ENCODE measurements at regions not wholly inside any gene's neighbourhood (a gene's known extent, or its start where the extent isn't known, plus 50 kb on each side); places are given as distances from the start of the nearest gene placed in this dataset.
"Not testable (repeated sequence)": the region's sequence is repeated elsewhere in the genome, so short reads cannot be mapped to it uniquely, and the experiment has no call there.

GRCh38 chr2:76697439-76697838, 824.7 kb downstream of the LRRTM4 start:
- intact Hi-C loops (cut with DNase I); DNase-seq (ENCODE audit: low spot score): not testable (repeated sequence)

DNA sequence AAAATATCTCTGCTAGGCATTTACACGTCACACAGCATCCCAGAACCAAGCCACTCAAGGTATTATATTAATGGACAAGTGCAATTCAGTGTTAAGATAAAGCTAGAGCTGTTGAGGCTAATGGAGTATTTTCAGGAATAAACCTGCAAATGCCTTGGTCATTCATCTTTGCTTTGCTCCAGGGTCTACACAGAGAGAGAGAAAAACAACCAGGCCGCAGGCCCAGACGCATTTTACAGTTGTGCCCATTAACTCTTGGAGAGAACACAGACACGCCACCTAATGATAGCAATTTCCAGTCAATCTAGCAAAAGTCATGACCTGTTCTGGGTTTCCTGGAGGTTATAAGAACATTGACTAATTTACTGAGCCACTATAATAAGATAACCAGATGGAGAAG, 829.3 kb downstream of the LRRTM4 start:
- DNase-seq (ENCODE audit: low spot score): no peak
- intact Hi-C loops (cut with DNase I): no loop called here

- intact Hi-C loops (cut with DNase I): no loop called here
- no peak for DNase-seq (ENCODE audit: low spot score)
These were observed 833.4 kb downstream of the LRRTM4 start for GRCh38 chr2:76688732-76689131.

- intact Hi-C loops (cut with DNase I): no loop called here
These were observed 834.3 kb downstream of the LRRTM4 start for GRCh38 chr2:76687923-76688322.

GRCh38 chr2:76684756-76685155, 837.4 kb downstream of the LRRTM4 start:
- intact Hi-C loops (cut with DNase I): no loop called here
- no peak for DNase-seq (ENCODE audit: low spot score)

More at GRCh38 chr2:76687923-76688322, 834.3 kb downstream of the LRRTM4 start:
- DNase-seq (ENCODE audit: low spot score): no peak

DNA sequence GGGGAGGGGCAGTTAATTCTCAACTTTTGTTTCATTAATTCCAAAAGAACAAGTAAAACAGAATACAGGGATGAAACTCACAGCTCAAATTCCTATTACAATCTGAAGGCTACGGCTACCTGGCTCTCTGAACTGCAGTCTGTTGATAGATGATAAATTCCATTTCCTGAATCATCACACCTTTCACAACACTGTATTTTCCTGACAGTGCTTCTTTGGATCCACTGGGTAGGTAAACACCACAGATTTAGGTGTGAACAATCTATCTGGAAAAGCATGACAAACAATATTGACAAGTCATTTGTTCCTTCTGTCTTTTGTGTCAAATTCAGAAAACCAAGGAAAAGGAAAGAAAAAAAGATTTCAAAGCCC, 843.2 kb downstream of the LRRTM4 start:
- intact Hi-C loops (cut with DNase I): no loop called here
- DNase-seq (ENCODE audit: low spot score): no peak

GRCh38 chr2:76678383-76679024, 843.7 kb downstream of the LRRTM4 start:
- intact Hi-C loops (cut with DNase I): no loop called here
- DNase-seq (ENCODE audit: low spot score): no peak

DNA sequence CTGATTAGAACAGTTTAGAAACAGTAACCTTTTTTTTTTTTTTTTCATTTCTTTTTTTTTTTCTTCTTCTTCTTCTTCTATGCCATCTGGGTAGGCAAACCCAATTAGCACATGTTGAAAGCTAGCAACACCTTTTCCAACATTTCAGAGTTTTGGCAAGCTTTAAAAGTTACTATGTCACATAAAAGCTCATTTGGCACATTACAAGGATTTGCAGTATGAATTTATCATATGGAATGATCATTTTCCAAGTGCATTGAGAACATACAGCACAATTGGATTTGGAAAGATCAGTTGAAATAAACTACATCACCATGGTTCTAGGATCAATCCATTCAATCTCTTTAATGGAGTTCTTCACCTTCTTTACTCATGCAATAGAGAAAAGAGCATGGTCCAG, 847.0 kb downstream of the LRRTM4 start:
- no peak for DNase-seq (ENCODE audit: low spot score)
- intact Hi-C loops (cut with DNase I): no loop called here

- DNase-seq (ENCODE audit: low spot score): no peak
- intact Hi-C loops (cut with DNase I): no loop called here
These were observed 849.4 kb downstream of the LRRTM4 start for GRCh38 chr2:76672798-76673197.

DNA sequence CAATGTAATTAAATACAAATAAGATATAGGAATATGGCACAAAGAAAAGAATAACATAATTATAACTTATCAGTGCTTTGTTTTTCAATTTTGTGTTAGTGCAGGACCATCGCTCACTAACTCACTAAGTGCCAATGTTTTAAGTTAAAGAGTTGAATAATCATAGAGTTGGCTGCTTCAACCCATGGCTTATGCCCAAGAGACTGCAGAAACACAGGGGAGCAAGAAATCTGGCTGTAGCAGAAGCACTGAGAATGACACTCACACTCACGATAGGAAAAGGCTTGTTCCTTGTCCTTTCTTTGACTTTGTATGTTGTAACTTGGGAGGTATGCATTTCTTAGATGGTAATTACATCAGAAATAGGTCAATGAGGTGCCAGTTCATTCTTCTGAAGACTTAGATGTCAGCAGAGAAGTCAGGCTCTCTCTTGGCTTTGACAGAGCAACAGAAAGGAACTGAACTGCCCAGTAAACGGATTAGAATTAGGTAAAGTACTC, 852.2 kb downstream of the LRRTM4 start:
- DNase-seq (ENCODE audit: low spot score): no peak
- intact Hi-C loops (cut with DNase I): no loop called here

DNA sequence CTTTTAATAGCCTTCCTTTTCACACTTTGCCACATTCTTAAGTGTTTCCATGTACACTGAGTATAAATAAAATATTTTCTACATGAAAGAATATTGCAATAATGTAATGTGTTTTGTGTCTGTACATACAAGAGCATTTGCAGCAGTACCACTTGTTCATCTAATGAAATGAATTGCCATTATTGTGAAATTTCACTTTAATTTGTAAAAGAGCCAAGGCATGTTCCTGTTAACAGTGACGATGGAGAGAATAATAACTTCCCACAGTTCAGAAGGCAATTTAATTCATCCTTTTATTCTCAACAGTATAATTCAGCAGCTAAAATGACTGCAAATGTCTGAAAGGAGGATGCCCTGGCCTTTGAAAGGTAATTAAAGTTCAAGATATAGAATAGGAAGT, 853.9 kb downstream of the LRRTM4 start:
- intact Hi-C loops (cut with DNase I): no loop called here
- no peak for DNase-seq (ENCODE audit: low spot score)

DNA sequence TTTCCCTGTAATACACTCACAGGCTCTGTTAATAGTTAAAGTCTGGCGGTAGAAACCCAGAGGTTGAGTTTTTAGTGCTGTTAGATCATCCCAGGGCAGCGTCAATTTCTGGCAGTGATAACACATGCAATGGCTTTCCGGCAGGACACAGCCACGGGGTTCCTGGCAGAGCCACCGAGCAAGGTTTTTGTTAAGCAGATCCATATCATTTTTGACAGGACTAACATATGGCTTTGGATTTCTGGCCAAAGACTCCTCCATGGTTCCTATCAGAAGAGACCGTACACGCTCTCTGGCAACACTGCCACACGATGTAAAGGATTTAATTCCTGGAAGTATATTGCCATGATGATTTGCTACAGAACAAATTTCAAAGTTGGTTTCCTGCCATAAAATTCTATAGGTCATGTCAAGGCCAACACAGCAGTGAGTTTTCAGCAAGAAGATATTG, 854.3 kb downstream of the LRRTM4 start:
- intact Hi-C loops (cut with DNase I): no loop called here

GRCh38 chr2:76642129-76642528, 880.0 kb downstream of the LRRTM4 start:
- intact Hi-C loops (cut with DNase I): no loop called here
- no peak for DNase-seq (ENCODE audit: low spot score)

More for the DNA sequence above, 854.3 kb downstream of the LRRTM4 start:
- no peak for DNase-seq (ENCODE audit: low spot score)

DNA sequence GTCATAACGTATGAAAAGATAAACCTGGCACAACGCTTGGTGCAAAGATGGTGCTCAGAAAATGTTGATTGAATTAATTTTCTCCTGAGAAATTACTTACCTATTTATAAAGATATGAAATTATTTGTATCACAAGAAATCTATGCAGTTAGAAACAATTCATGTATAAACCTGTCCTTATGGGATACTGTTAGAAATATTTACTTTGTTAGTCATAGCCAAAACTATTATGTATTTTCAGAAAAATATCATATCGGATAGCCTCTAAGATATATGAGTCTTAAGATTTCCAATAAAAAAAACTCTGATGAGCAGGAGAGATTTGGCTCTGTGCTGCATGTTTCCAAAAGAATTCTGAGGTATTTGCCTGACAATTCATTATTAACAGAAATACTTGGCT, 880.7 kb downstream of the LRRTM4 start:
- intact Hi-C loops (cut with DNase I): no loop called here
- no peak for DNase-seq (ENCODE audit: low spot score)

GRCh38 chr2:76640905-76641304, 881.3 kb downstream of the LRRTM4 start:
- peak; percentile 78 for DNase-seq (ENCODE audit: low spot score)
- intact Hi-C loops (cut with DNase I): no loop called here

DNA sequence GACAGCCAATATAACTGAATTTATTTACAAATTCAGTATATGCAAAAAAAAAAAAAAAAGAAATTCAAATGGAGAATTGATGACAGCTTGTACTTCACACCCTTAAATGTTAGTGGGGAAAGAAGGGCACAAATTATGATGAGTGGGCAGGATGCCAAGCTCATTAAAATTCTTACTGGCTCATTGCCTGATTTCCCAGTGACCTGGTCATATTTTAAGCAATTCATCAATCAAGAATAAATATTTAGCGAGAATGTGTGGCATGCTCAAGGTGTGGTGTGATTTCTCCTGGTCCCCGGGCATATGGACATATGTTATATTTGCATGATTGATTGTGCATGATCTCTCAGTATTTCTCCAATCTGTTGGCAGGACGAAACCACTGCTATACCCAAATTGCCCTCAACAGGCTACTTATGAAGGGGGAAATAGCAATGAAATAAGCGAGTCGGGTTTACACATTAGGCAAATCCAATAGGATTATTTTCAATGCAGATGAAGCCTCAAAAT, 883.0 kb downstream of the LRRTM4 start:
- DNase-seq (ENCODE audit: low spot score): no peak
- intact Hi-C loops (cut with DNase I): no loop called here

DNA sequence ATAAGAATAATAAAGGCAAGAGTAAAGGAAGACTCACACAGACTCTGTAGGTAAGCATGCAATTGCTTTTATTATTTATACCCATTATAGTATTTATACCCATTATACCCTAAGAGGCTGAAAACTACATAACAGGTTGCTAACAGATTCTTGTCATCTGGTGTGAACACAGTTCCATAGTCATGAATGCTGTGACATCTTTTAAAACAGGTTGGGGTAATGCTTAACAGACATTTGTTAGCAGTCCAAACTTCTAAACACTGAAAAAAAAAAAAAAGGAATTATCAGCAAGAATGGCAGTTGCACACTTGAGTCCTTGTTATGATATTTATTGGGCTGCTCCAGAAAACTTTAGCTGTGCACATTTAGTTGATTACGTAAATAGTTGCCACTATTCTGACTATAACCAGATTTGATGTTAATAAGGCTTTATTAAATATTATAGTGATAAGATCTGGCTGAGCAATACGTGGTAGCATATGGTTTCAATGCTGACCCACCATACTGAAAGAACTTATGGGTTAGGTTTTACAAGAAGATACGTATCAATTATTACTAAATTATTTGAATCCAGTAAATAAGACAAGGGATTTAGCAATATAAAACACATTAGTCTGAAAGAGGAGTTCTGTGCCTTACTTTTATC, 888.8 kb downstream of the LRRTM4 start:
- intact Hi-C loops (cut with DNase I): no loop called here
- DNase-seq (ENCODE audit: low spot score): no peak

DNA sequence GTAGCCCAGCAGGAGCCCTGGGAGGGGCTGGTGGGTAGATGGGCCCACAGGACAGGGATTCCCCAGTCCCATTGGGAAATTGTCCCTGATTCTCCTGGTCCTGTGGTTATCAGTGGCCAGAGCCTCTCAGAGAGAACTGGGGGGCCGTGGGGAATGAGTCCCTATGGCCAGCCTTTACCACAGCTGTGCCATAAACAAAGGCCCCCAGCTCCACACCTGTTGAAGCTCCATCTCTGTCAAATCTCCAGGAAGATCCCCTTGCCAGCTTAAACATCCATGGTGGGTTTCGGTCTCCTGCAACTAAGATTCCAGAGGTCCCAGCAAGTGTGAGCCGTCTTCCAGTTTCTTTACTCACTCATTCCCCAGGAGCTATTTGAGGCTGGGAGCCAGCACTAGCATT, 897.1 kb downstream of the LRRTM4 start:
- DNase-seq (ENCODE audit: low spot score): no peak
- intact Hi-C loops (cut with DNase I): no loop called here

GRCh38 chr2:76613330-76613729, 902.6 kb upstream of the GCFC2 start:
- no peak for DNase-seq (ENCODE audit: low spot score)
- intact Hi-C loops (cut with DNase I): no loop called here

DNA sequence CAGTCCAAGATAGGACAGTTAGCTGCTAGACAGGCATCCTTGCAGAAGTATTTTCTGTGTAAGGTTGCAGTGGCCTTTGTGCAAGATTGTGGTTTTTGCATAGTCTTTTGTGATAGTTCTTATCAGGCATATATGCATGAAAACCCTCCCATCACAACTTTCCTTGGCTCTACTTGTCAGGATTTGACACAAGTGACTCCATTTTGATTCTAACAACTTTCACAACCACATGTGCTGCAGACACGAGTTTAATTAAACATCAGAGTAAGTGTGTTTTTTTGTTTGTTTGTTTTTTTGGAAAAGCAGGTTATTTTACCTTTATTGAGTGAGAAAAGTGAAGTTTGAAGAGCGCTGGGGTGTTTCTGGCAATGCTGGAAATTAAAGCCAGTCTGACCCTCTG, 902.0 kb upstream of the GCFC2 start:
- DNase-seq (ENCODE audit: low spot score): no peak
- intact Hi-C loops (cut with DNase I): no loop called here

GRCh38 chr2:76610451-76610850, 899.7 kb upstream of the GCFC2 start:
- DNase-seq (ENCODE audit: low spot score): no peak
- intact Hi-C loops (cut with DNase I): no loop called here

Data from cardiac septum (tissue), 1 donor.